ENCODE measurements at regions not wholly inside any gene's neighbourhood (a gene's known extent, or its start where the extent isn't known, plus 50 kb on each side); places are given as distances from the start of the nearest gene placed in this dataset.

- H3K27ac Mint-ChIP-seq = no peak overlapping the region
- DNase-seq = no peak
- no peaks in the 10 kb centered on the region for H3K9me3 Mint-ChIP-seq
- H3K27me3 Mint-ChIP-seq = no peaks in the 10 kb centered on the region
- H3K4me1 Mint-ChIP-seq (ENCODE audit: low read depth) = peaks cover 53% of the 10 kb centered on the region
- H3K4me3 Mint-ChIP-seq = no peak overlapping the region
- no peaks in the 10 kb centered on the region for H3K36me3 Mint-ChIP-seq (ENCODE audit: low read depth)
Observed at GRCh38 chr22:42330170-42330569, 59.7 kb upstream of the TCF20 start.

- no peak overlapping the region for H3K27ac Mint-ChIP-seq
Observed at GRCh38 chr22:42329504-42329903, 59.1 kb upstream of the TCF20 start.

GRCh38 chr22:42328784-42329145, 58.3 kb upstream of the TCF20 start:
- H3K4me1 Mint-ChIP-seq (ENCODE audit: low read depth) = peaks cover 56% of the 10 kb centered on the region

More at GRCh38 chr22:42329504-42329903, 59.1 kb upstream of the TCF20 start:
- Mint-ChIP-seq H3K4me3 (no peak overlapping the region), H3K4me1 (ENCODE audit: low read depth) (peaks cover 54% of the 10 kb centered on the region), H3K27me3 (no peaks in the 10 kb centered on the region), H3K9me3 (no peaks in the 10 kb centered on the region), H3K36me3 (ENCODE audit: low read depth) (no peaks in the 10 kb centered on the region)
- no peak for DNase-seq

GRCh38 chr22:42328130-42328783, 57.8 kb upstream of the TCF20 start:
- H3K36me3 Mint-ChIP-seq (ENCODE audit: low read depth) = no peaks in the 10 kb centered on the region
- no peak for DNase-seq
- no peaks in the 10 kb centered on the region for H3K9me3 Mint-ChIP-seq
- H3K27me3 Mint-ChIP-seq = no peaks in the 10 kb centered on the region
- peaks cover 55% of the 10 kb centered on the region for H3K4me1 Mint-ChIP-seq (ENCODE audit: low read depth)
- peak overlapping the region; percentile 7 for H3K27ac Mint-ChIP-seq
- H3K4me3 Mint-ChIP-seq = no peak overlapping the region

More at GRCh38 chr22:42328784-42329145, 58.3 kb upstream of the TCF20 start:
- Mint-ChIP-seq H3K27me3 (no peaks in the 10 kb centered on the region), H3K9me3 (no peaks in the 10 kb centered on the region), H3K36me3 (ENCODE audit: low read depth) (no peaks in the 10 kb centered on the region), H3K4me3 (no peak overlapping the region), H3K27ac (peak overlapping the region; percentile 7)
- DNase-seq = no peak

GRCh38 chr22:42327462-42328129, 57.1 kb upstream of the TCF20 start:
- Mint-ChIP-seq H3K9me3 (no peaks in the 10 kb centered on the region), H3K4me1 (ENCODE audit: low read depth) (peaks cover 55% of the 10 kb centered on the region), H3K27me3 (no peaks in the 10 kb centered on the region), H3K27ac (peak overlapping the region; percentile 38), H3K36me3 (ENCODE audit: low read depth) (no peaks in the 10 kb centered on the region), H3K4me3 (no peak overlapping the region)
- no peak for DNase-seq

GRCh38 chr22:42326801-42327200, 56.3 kb upstream of the TCF20 start:
- Mint-ChIP-seq H3K27me3 (no peaks in the 10 kb centered on the region), H3K4me1 (ENCODE audit: low read depth) (peaks cover 52% of the 10 kb centered on the region)

GRCh38 chr22:42326301-42326700, 55.8 kb upstream of the TCF20 start:
- H3K27me3 Mint-ChIP-seq = no peaks in the 10 kb centered on the region
- H3K4me3 Mint-ChIP-seq = no peak overlapping the region
- H3K4me1 Mint-ChIP-seq (ENCODE audit: low read depth) = peaks cover 50% of the 10 kb centered on the region
- no peak overlapping the region for H3K27ac Mint-ChIP-seq
- H3K9me3 Mint-ChIP-seq = no peaks in the 10 kb centered on the region
- no peak for DNase-seq
- no peaks in the 10 kb centered on the region for H3K36me3 Mint-ChIP-seq (ENCODE audit: low read depth)

More at GRCh38 chr22:42326801-42327200, 56.3 kb upstream of the TCF20 start:
- H3K27ac Mint-ChIP-seq = no peak overlapping the region
- no peaks in the 10 kb centered on the region for H3K9me3 Mint-ChIP-seq
- H3K36me3 Mint-ChIP-seq (ENCODE audit: low read depth) = no peaks in the 10 kb centered on the region
- H3K4me3 Mint-ChIP-seq = no peak overlapping the region
- no peak for DNase-seq

GRCh38 chr22:42324990-42325710, 54.7 kb upstream of the TCF20 start:
- Mint-ChIP-seq H3K27me3 (no peaks in the 10 kb centered on the region), H3K36me3 (ENCODE audit: low read depth) (no peaks in the 10 kb centered on the region), H3K4me3 (no peak overlapping the region), H3K4me1 (ENCODE audit: low read depth) (peaks cover 50% of the 10 kb centered on the region), H3K27ac (peak overlapping the region; percentile 83), H3K9me3 (no peaks in the 10 kb centered on the region)
- DNase-seq = peak; percentile 53

- H3K4me1 Mint-ChIP-seq (ENCODE audit: low read depth) = peaks cover 50% of the 10 kb centered on the region
Observed at GRCh38 chr22:42324566-42324965, 54.1 kb upstream of the TCF20 start.

GRCh38 chr22:42323971-42324370, 53.5 kb upstream of the TCF20 start:
- peaks cover 47% of the 10 kb centered on the region for H3K4me1 Mint-ChIP-seq (ENCODE audit: low read depth)

More at GRCh38 chr22:42324566-42324965, 54.1 kb upstream of the TCF20 start:
- H3K4me3 Mint-ChIP-seq = no peak overlapping the region
- no peaks in the 10 kb centered on the region for H3K27me3 Mint-ChIP-seq
- H3K9me3 Mint-ChIP-seq = no peaks in the 10 kb centered on the region
- H3K36me3 Mint-ChIP-seq (ENCODE audit: low read depth) = no peaks in the 10 kb centered on the region
- no peak overlapping the region for H3K27ac Mint-ChIP-seq
- no peak for DNase-seq

GRCh38 chr22:42322562-42322926, 52.1 kb upstream of the TCF20 start:
- no peak for DNase-seq
- no peak overlapping the region for H3K4me3 Mint-ChIP-seq
- H3K9me3 Mint-ChIP-seq = no peaks in the 10 kb centered on the region
- H3K4me1 Mint-ChIP-seq (ENCODE audit: low read depth) = peaks cover 33% of the 10 kb centered on the region
- H3K36me3 Mint-ChIP-seq (ENCODE audit: low read depth) = no peaks in the 10 kb centered on the region
- H3K27ac Mint-ChIP-seq = no peak overlapping the region
- H3K27me3 Mint-ChIP-seq = no peaks in the 10 kb centered on the region

More at GRCh38 chr22:42323971-42324370, 53.5 kb upstream of the TCF20 start:
- no peak for DNase-seq
- Mint-ChIP-seq H3K27ac (no peak overlapping the region), H3K9me3 (no peaks in the 10 kb centered on the region), H3K36me3 (ENCODE audit: low read depth) (no peaks in the 10 kb centered on the region), H3K27me3 (no peaks in the 10 kb centered on the region), H3K4me3 (no peak overlapping the region)

- Mint-ChIP-seq H3K4me3 (no peak overlapping the region), H3K9me3 (no peaks in the 10 kb centered on the region), H3K27me3 (no peaks in the 10 kb centered on the region), H3K4me1 (ENCODE audit: low read depth) (peaks cover 32% of the 10 kb centered on the region), H3K27ac (no peak overlapping the region), H3K36me3 (ENCODE audit: low read depth) (no peaks in the 10 kb centered on the region)
- DNase-seq = no peak
Observed at GRCh38 chr22:42321908-42322561, 51.6 kb upstream of the TCF20 start.

GRCh38 chr22:42320443-42321416, 50.3 kb upstream of the TCF20 start:
- Mint-ChIP-seq H3K9me3 (no peaks in the 10 kb centered on the region), H3K27ac (no peak overlapping the region), H3K4me3 (no peak overlapping the region), H3K36me3 (ENCODE audit: low read depth) (no peaks in the 10 kb centered on the region), H3K27me3 (no peaks in the 10 kb centered on the region), H3K4me1 (ENCODE audit: low read depth) (peaks cover 24% of the 10 kb centered on the region)
- DNase-seq = no peak
